GM12878 (cell line): ENCODE measurements at regions not wholly inside any gene's neighbourhood (a gene's known extent, or its start where the extent isn't known, plus 50 kb on each side); places are given as distances from the start of the nearest gene placed in this dataset.

Experiments
- ATAC-seq: fragments of 200-7000 bp; cut with Tn5 transposase; 3 replicates; pipeline ENCODE4 v1.9.1; 2020; ENCODE audit warnings: mild to moderate bottlenecking, moderate library complexity
- BruUV-seq: library from RNA; stranded (reverse); fragments of 400-500 nt; replicated peaks from 2 replicates; lab custom pipeline; 2021; lab: Mats Ljungman, UMichigan
- CTCF ChIA-PET: fragments of 300-600 bp; sonication (Branson Sonifier 250); formaldehyde crosslinking; extraction: SDS; loops from one replicate; lab custom pipeline; 2021; ENCODE audit warnings: inconsistent platforms; lab: Yijun Ruan, JAX
- POLR2A ChIA-PET: fragments of 350-600 bp; formaldehyde crosslinking; extraction: SDS; loops from one replicate; lab custom pipeline; 2021; ENCODE audit warnings: inconsistent platforms; lab: Charles Lee
- RAD21 ChIA-PET: fragments of 300-600 bp; sonication (Branson Sonifier 250); formaldehyde crosslinking; loops from one replicate; lab custom pipeline; 2023; ENCODE audit warnings: antibody characterized with exemption; ENCODE audit not compliant: unreplicated experiment; lab: Charles Lee
- SMC1A ChIA-PET: fragments of 300-600 bp; sonication (Branson Sonifier 250); formaldehyde crosslinking; loops from one replicate; lab custom pipeline; 2023; ENCODE audit not compliant: unreplicated experiment, uncharacterized antibody; lab: Charles Lee
- DNase-seq: peaks from one replicate; pipeline ENCODE4 v3.0.0-alpha.2; 2011; ENCODE audit warnings: low read depth, low spot score
- FAIRE-seq: peaks from 3 replicates; lab custom pipeline; 2011; peaks lifted over from hg19 to GRCh38; lab: Jason Lieb, UNC
- H2AFZ ChIP-seq: 2 replicates; pipeline ENCODE4 v1.6.0; 2011; ENCODE audit warnings: low read depth, low read length, control low read depth; ENCODE audit not compliant: control insufficient read depth
- H3K27ac ChIP-seq: 2 replicates; pipeline ENCODE4 v1.5.1; 2011; ENCODE audit warnings: control low read depth; ENCODE audit not compliant: control insufficient read depth, insufficient read depth
- H3K27me3 ChIP-seq, 2 experiments: replicated peaks in 1 of 2; 2 replicates each; pipeline versions ENCODE4 v1.6.0 to v1.6.1; 2011; ENCODE audit warnings: low read length in 1 of 2; ENCODE audit not compliant: control insufficient read depth in 2 of 2, insufficient read depth in 2 of 2
- H3K36me3 ChIP-seq, 2 experiments: 2 replicates each; pipeline ENCODE4 v1.5.1; 2011; ENCODE audit warnings: low read length in 1 of 2; ENCODE audit not compliant: control insufficient read depth in 2 of 2, insufficient read depth in 2 of 2
- H3K4me1 ChIP-seq: 2 replicates; pipeline ENCODE4 v1.6.1; 2011; ENCODE audit warnings: mild to moderate bottlenecking, low read length, moderate library complexity, mixed read lengths; ENCODE audit not compliant: control insufficient read depth, insufficient read depth
- H3K4me2 ChIP-seq: 2 replicates; pipeline ENCODE4 v1.6.0; 2011; ENCODE audit warnings: control low read depth; ENCODE audit not compliant: control insufficient read depth, insufficient read depth
- H3K4me3 ChIP-seq: fragments of 200-600 bp; sonication (generic); 2 replicates; pipeline ENCODE4 v1.5.1; 2016
- H3K79me2 ChIP-seq: 2 replicates; pipeline ENCODE4 v1.6.0; 2011; ENCODE audit warnings: low read length; ENCODE audit not compliant: control insufficient read depth, insufficient read depth
- H3K9ac ChIP-seq: 2 replicates; pipeline ENCODE4 v1.8.0; 2011; ENCODE audit warnings: low read length, control low read depth, mixed read lengths; ENCODE audit not compliant: control insufficient read depth, insufficient read depth
- H3K9me3 ChIP-seq: replicated peaks from 3 replicates; pipeline ENCODE4 v1.5.1; 2011; ENCODE audit warnings: mild to moderate bottlenecking, low read length; ENCODE audit not compliant: control insufficient read depth, insufficient read depth
- H4K20me1 ChIP-seq: 2 replicates; pipeline ENCODE4 v1.6.0; 2011; ENCODE audit not compliant: control insufficient read depth, insufficient read depth
- CTCF ChIP-seq, 3 experiments: IDR thresholded peaks in 2 of 3; conservative IDR thresholded peaks in 1 of 3; 2 replicates each; pipeline ENCODE4 v1.5.1; 2011; ENCODE audit warnings: low read depth in 3 of 3, low read length in 3 of 3, mild to moderate bottlenecking in 3 of 3, control low read depth in 2 of 3, moderate library complexity in 2 of 3, inconsistent platforms in 1 of 3, mixed read lengths in 1 of 3; ENCODE audit not compliant: control insufficient read depth in 2 of 3, insufficient read depth in 1 of 3; ENCODE audit errors: extremely low read depth in 1 of 3
- FOXK2 ChIP-seq: fragments of 450-650 bp; IDR thresholded peaks from 2 replicates; pipeline ENCODE4 v1.6.1; 2017; ENCODE audit warnings: mild to moderate bottlenecking, moderate library complexity
- PKNOX1 ChIP-seq: fragments of 450-650 bp; IDR thresholded peaks from 2 replicates; pipeline ENCODE4 v1.6.1; 2016; ENCODE audit warnings: mild to moderate bottlenecking
- RAD21 ChIP-seq: IDR thresholded peaks from 2 replicates; pipeline ENCODE4 v1.6.1; 2011; ENCODE audit warnings: mild to moderate bottlenecking, low read depth, low read length, moderate library complexity; ENCODE audit not compliant: insufficient read depth
- SMARCA5 ChIP-seq: fragments of 450-650 bp; IDR thresholded peaks from 2 replicates; pipeline ENCODE4 v1.6.1; 2017; ENCODE audit warnings: mild to moderate bottlenecking
- SMC3 ChIP-seq: IDR thresholded peaks from 2 replicates; pipeline ENCODE4 v1.6.1; 2011; ENCODE audit warnings: low read length, improper control_type of control experiment, borderline replicate concordance
- YY1 ChIP-seq: IDR thresholded peaks from 2 replicates; pipeline ENCODE4 v1.6.1; 2011; ENCODE audit warnings: low read depth, mild to moderate bottlenecking, low read length
- WGBS: methylation state at CpG from one replicate; pipeline ENCODE4 v1.1.6; 2016; ENCODE audit warnings: low lambda C conversion rate; ENCODE audit not compliant: insufficient replicate concordance, insufficient coverage; ENCODE audit errors: missing lambda C conversion rate; 5-methylcytosine and 5-hydroxymethylcytosine counted together
- in situ Hi-C: fragments of 300-500 bp; cut with MboI; formaldehyde crosslinking; loops from 9 replicates; pipeline ENCODE4 v1.14.3; 2018; ENCODE audit warnings: mixed read lengths
- intact Hi-C: fragments of 100-400 bp; cut with micrococcal nuclease; formaldehyde crosslinking; loops from one replicate; pipeline ENCODE4 v1.14.2; 2022; ENCODE audit not compliant: unreplicated experiment
- TF ChIP-seq, protein P1 (sequence below): IDR thresholded peaks from 2 replicates; pipeline ENCODE4 v1.6.1; 2011; ENCODE audit warnings: mild to moderate bottlenecking, low read depth, low read length, moderate library complexity; ENCODE audit not compliant: insufficient replicate concordance

DNA sequence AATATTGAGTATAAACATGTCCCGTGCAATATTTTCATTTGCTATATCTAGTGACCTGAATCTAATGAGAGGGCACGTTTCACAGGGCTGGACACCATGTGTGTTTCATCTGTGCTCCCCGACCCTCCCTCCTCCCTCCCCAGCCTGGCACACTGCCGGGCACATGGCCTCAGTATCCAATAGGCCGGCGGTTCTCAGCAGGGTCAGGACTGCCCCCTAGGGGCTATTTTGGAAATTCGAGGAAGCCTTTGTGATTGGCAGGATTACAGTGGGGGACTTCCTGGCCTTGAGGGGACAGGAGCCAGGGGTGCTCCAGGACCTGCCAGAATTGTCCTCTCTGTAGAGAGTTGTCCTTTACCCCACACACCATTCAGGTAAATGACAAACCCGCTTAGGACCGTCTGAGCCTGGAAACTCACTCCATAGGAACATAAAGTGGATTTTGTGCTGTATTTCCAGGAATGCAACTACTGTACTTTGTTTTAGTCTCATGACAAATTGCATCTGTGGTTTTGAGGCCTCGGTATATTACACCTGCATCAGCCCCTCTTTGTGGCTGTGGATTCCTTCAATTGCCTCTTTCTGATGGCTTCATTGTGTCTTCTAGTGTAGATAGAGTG, 109.5 kb upstream of the SIM2 start:
- Histone ChIP-seq H3K9me3 (no peaks in the 10 kb centered on the region), H3K9ac (no peak overlapping the region), H3K4me1 (no peaks in the 10 kb centered on the region; the same call in 1 of the 2 replicates), H2AFZ (peak overlapping the region; percentile 45), H3K79me2 (no peaks in the 10 kb centered on the region), H3K4me3 (no peak overlapping the region), H3K36me3 (no peaks in the 10 kb centered on the region), H3K4me2 (no peak overlapping the region), H3K27me3 (no peaks in the 10 kb centered on the region), H3K27ac (no peak overlapping the region), H4K20me1 (no peaks in the 10 kb centered on the region)
- POLR2A ChIA-PET = interaction anchor here (0.6 kb wide), 1 partner anchor 52 kb away, joined by 3 read pairs; no protein-coding TSS in a partner anchor
- peak; percentile 56 for FAIRE-seq
- in situ Hi-C loops (no loop called here), intact Hi-C loops (loop anchor here (1.0 to 5.0 kb wide), 3 partner anchors 47 to 169 kb away; no protein-coding TSS in a partner anchor)
- CTCF ChIA-PET = interaction anchor here (0.9 to 6.1 kb wide), 2 partner anchors 84 to 86 kb away, joined by 3 to 86 read pairs; no protein-coding TSS in a partner anchor
- WGBS = 14% methylated on average over 10 of the region's 10 CpGs
- TF ChIP-seq YY1 (0 out of 2 replicates have a peak, but pooled peaks have one; percentile 37), FOXK2 (no peak), PKNOX1 (peak; percentile 79), SMARCA5 (no peak), CTCF (IDR thresholded peaks at IDR 0.05 in 2 of 3, conservative IDR thresholded peaks at IDR 0.05 in 1 of 3; ENCODE audit: control insufficient read depth in 2 of 3, extremely low read depth in 1 of 3, insufficient read depth in 1 of 3, low read depth in 3 of 3, low read length in 3 of 3) (peak; percentile 66 to 69 (median 67)), RAD21 (peak; percentile 77), SMC3 (peak; percentile 46; the same call in 1 of the 2 replicates)
- TF ChIP-seq, protein P1, sequence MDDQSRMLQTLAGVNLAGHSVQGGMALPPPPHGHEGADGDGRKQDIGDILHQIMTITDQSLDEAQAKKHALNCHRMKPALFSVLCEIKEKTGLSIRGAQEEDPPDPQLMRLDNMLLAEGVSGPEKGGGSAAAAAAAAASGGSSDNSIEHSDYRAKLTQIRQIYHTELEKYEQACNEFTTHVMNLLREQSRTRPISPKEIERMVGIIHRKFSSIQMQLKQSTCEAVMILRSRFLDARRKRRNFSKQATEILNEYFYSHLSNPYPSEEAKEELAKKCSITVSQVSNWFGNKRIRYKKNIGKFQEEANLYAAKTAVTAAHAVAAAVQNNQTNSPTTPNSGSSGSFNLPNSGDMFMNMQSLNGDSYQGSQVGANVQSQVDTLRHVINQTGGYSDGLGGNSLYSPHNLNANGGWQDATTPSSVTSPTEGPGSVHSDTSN = peak; percentile 67
- SMC1A ChIA-PET = interaction anchor here (6.4 kb wide), 1 partner anchor 85 kb away, joined by 82 read pairs; no protein-coding TSS in a partner anchor
- DNase-seq = peak; percentile 16
- BruUV-seq = no TSS peak
- peak; percentile 99 for ATAC-seq
- RAD21 ChIA-PET = interaction anchor here (1.0 to 3.3 kb wide), 2 partner anchors 84 kb away, joined by 5 to 26 read pairs; no protein-coding TSS in a partner anchor
